HG03571 (cell line): ENCODE measurements at regions not wholly inside any gene's neighbourhood (a gene's known extent, or its start where the extent isn't known, plus 50 kb on each side); places are given as distances from the start of the nearest gene placed in this dataset.

Experiments
- ATAC-seq: cut with Tn5 transposase; IDR thresholded peaks from one replicate; pipeline ENCODE4 v1.9.1; 2021; ENCODE audit not compliant: unreplicated experiment

- ATAC-seq, result no peak
Observed at GRCh38 chr2:234680688-234681619, 184.1 kb upstream of the ARL4C start.

GRCh38 chr2:234679741-234680687 lies 183.1 kb upstream of the ARL4C start:
- ATAC-seq, result no peak

- no peak for ATAC-seq
Observed at GRCh38 chr2:234679301-234679740, 182.4 kb upstream of the ARL4C start.

GRCh38 chr2:234678711-234679110 lies 181.8 kb upstream of the ARL4C start:
- no peak for ATAC-seq

GRCh38 chr2:234677758-234678538 lies 181.1 kb upstream of the ARL4C start:
- ATAC-seq, result no peak

- no peak for ATAC-seq
Observed at GRCh38 chr2:234676783-234677450, 180.0 kb upstream of the ARL4C start.

GRCh38 chr2:234676109-234676782 lies 179.4 kb upstream of the ARL4C start:
- ATAC-seq, result no peak

GRCh38 chr2:234674781-234675201 lies 177.9 kb upstream of the ARL4C start:
- ATAC-seq, result no peak

- no peak for ATAC-seq
Observed at GRCh38 chr2:234673961-234674759, 177.3 kb upstream of the ARL4C start.

GRCh38 chr2:234673501-234673900 lies 176.6 kb upstream of the ARL4C start:
- no peak for ATAC-seq

- ATAC-seq, result no peak
Observed at GRCh38 chr2:234672498-234673150, 175.7 kb upstream of the ARL4C start.

- ATAC-seq, result no peak
Observed at GRCh38 chr2:234671716-234672115, 174.8 kb upstream of the ARL4C start.

- no peak for ATAC-seq
Observed at GRCh38 chr2:234671231-234671630, 174.3 kb upstream of the ARL4C start.

- ATAC-seq, result no peak
Observed at GRCh38 chr2:234670806-234671205, 173.9 kb upstream of the ARL4C start.

GRCh38 chr2:234670052-234670451 lies 173.2 kb upstream of the ARL4C start:
- no peak for ATAC-seq

- ATAC-seq, result no peak
Observed at GRCh38 chr2:234669621-234670020, 172.7 kb upstream of the ARL4C start.

- ATAC-seq, result no peak
Observed at GRCh38 chr2:234669001-234669400, 172.1 kb upstream of the ARL4C start.

- no peak for ATAC-seq
Observed at GRCh38 chr2:234666911-234667310, 170.0 kb upstream of the ARL4C start.
